ENCODE measurements at regions not wholly inside any gene's neighbourhood (a gene's known extent, or its start where the extent isn't known, plus 50 kb on each side); places are given as distances from the start of the nearest gene placed in this dataset.

- TF ChIP-seq CTCF (IDR thresholded peaks at IDR 0.05) (no peak), POLR2A (IDR thresholded peaks at IDR 0.05) (no peak)
Observed at GRCh38 chr4:38357546-38357945, 306.5 kb upstream of the KLF3 start.

All from right lobe of liver (tissue), 4 donors.